Transverse colon (tissue), 3 donors: ENCODE measurements at regions not wholly inside any gene's neighbourhood (a gene's known extent, or its start where the extent isn't known, plus 50 kb on each side); places are given as distances from the start of the nearest gene placed in this dataset.

Source experiments
- POLR2A ChIP-seq: fragments of 450-650 bp; IDR thresholded peaks from one replicate; pipeline ENCODE4 v1.6.1; 2016; ENCODE audit warnings: antibody characterized with exemption, mild to moderate bottlenecking, moderate library complexity
- TF ChIP-seq, protein P1 (sequence below), 5 experiments: fragments of 200-600 bp in 3 of 5; fragments of 450-650 bp in 2 of 5; sonication (generic) in 3 of 5; IDR thresholded peaks; 1 replicate in 2 of 5; 2 replicates in 3 of 5; pipeline ENCODE4 v1.5.1; 2016 to 2017; ENCODE audit warnings: antibody characterized with exemption in 5 of 5, inconsistent platforms in 3 of 5, mild to moderate bottlenecking in 2 of 5, moderate library complexity in 1 of 5

GRCh38 chr2:163345795-163346573, 389.8 kb downstream of the FIGN start:
- TF ChIP-seq, protein P1, sequence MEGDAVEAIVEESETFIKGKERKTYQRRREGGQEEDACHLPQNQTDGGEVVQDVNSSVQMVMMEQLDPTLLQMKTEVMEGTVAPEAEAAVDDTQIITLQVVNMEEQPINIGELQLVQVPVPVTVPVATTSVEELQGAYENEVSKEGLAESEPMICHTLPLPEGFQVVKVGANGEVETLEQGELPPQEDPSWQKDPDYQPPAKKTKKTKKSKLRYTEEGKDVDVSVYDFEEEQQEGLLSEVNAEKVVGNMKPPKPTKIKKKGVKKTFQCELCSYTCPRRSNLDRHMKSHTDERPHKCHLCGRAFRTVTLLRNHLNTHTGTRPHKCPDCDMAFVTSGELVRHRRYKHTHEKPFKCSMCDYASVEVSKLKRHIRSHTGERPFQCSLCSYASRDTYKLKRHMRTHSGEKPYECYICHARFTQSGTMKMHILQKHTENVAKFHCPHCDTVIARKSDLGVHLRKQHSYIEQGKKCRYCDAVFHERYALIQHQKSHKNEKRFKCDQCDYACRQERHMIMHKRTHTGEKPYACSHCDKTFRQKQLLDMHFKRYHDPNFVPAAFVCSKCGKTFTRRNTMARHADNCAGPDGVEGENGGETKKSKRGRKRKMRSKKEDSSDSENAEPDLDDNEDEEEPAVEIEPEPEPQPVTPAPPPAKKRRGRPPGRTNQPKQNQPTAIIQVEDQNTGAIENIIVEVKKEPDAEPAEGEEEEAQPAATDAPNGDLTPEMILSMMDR (IDR thresholded peaks at IDR 0.05): peak; percentile 60 to 75 (median 72)
- no peak for TF ChIP-seq POLR2A
